H1 (cell line): ENCODE measurements at regions not wholly inside any gene's neighbourhood (a gene's known extent, or its start where the extent isn't known, plus 50 kb on each side); places are given as distances from the start of the nearest gene placed in this dataset.

Experiments used
- CTCF ChIA-PET: fragments of 300-600 bp; sonication (Branson Sonifier 250); formaldehyde crosslinking; loops from one replicate; lab custom pipeline; 2021; ENCODE audit not compliant: partially characterized antibody; lab: Charles Lee
- POLR2A ChIA-PET: fragments of 300-600 bp; sonication (Branson Sonifier 250); formaldehyde crosslinking; loops from one replicate; lab custom pipeline; 2021; ENCODE audit warnings: inconsistent platforms; ENCODE audit not compliant: partially characterized antibody; lab: Charles Lee
- DNase-seq, 2 experiments: peaks; one replicate each; pipeline versions ENCODE4 v3.0.0 to v3.0.0-alpha.2; 2010 to 2022; ENCODE audit warnings: low spot score in 2 of 2, low read depth in 1 of 2, mixed read lengths in 1 of 2
- FAIRE-seq: peaks from 2 replicates; lab custom pipeline; 2011; peaks lifted over from hg19 to GRCh38; lab: Jason Lieb, UNC
- H2AFZ ChIP-seq: 2 replicates; pipeline ENCODE4 v1.8.1; 2012; ENCODE audit warnings: low read length, inconsistent platforms
- H2AK5ac ChIP-seq: 2 replicates; pipeline ENCODE4 v1.6.1; 2013; ENCODE audit warnings: low read depth, low read length
- H2BK120ac ChIP-seq: replicated peaks from 2 replicates; pipeline ENCODE3; 2013; ENCODE audit warnings: low read depth, low read length, inconsistent platforms
- H2BK12ac ChIP-seq: 2 replicates; pipeline ENCODE4 v1.6.1; 2013; ENCODE audit warnings: low read depth, low read length
- H2BK15ac ChIP-seq: 2 replicates; pipeline ENCODE4 v1.6.1; 2013; ENCODE audit warnings: low read length
- H2BK20ac ChIP-seq: 2 replicates; pipeline ENCODE4 v1.6.1; 2013; ENCODE audit warnings: low read length
- H2BK5ac ChIP-seq: 2 replicates; pipeline ENCODE4 v1.6.1; 2013; ENCODE audit warnings: low read depth, low read length
- H3K14ac ChIP-seq: 2 replicates; pipeline ENCODE4 v1.6.1; 2013; ENCODE audit warnings: inconsistent platforms; ENCODE audit not compliant: insufficient read length
- H3K18ac ChIP-seq: 2 replicates; pipeline ENCODE4 v1.6.1; 2013; ENCODE audit warnings: low read length; ENCODE audit errors: extremely low read depth
- H3K23ac ChIP-seq: 2 replicates; pipeline ENCODE4 v1.6.1; 2013; ENCODE audit warnings: inconsistent platforms; ENCODE audit not compliant: insufficient read length
- H3K23me2 ChIP-seq: 2 replicates; pipeline ENCODE4 v1.6.1; 2013; ENCODE audit warnings: low read depth, low read length
- H3K27ac ChIP-seq: 2 replicates; pipeline ENCODE4 v1.6.1; 2011; ENCODE audit warnings: low read depth, low read length, inconsistent platforms
- H3K27me3 ChIP-seq, 4 experiments: replicated peaks in 1 of 4; 1 replicate in 1 of 4; 2 replicates in 3 of 4; pipeline versions ENCODE4 v1.6.1 to v1.8.1; 2011 to 2013; ENCODE audit warnings: low read length in 3 of 4, mild to moderate bottlenecking in 3 of 4, inconsistent platforms in 2 of 4, mixed read lengths in 2 of 4, moderate library complexity in 1 of 4; ENCODE audit not compliant: control insufficient read depth in 3 of 4, insufficient read depth in 3 of 4; ENCODE audit errors: extremely low read depth in 1 of 4
- H3K36me3 ChIP-seq, 4 experiments: 2 replicates each; pipeline versions ENCODE4 v1.6.1 to v1.8.1; 2011 to 2013; ENCODE audit warnings: mild to moderate bottlenecking in 4 of 4, low read length in 3 of 4, moderate library complexity in 2 of 4, control low read depth in 1 of 4, inconsistent platforms in 1 of 4; ENCODE audit not compliant: insufficient read depth in 4 of 4, control insufficient read depth in 2 of 4
- H3K4ac ChIP-seq: replicated peaks from 2 replicates; pipeline ENCODE3; 2013; ENCODE audit warnings: low read length, low read depth, mixed read lengths, inconsistent platforms; ENCODE audit not compliant: insufficient read length
- H3K4me1 ChIP-seq, 4 experiments: replicated peaks in 1 of 4; 1 replicate in 1 of 4; 2 replicates in 3 of 4; pipeline versions ENCODE4 v1.6.1 to v1.8.1; 2011 to 2013; ENCODE audit warnings: low read length in 3 of 4, inconsistent platforms in 2 of 4, mixed read lengths in 1 of 4; ENCODE audit not compliant: insufficient read depth in 4 of 4, control insufficient read depth in 3 of 4
- H3K4me2 ChIP-seq, 2 experiments: 2 replicates each; pipeline versions ENCODE4 v1.6.1 to v1.8.1; 2011 to 2013; ENCODE audit warnings: low read depth in 2 of 2, low read length in 2 of 2, control low read depth in 1 of 2, inconsistent platforms in 1 of 2, mild to moderate bottlenecking in 1 of 2; ENCODE audit not compliant: insufficient read depth in 1 of 2
- H3K4me3 ChIP-seq, 4 experiments: fragments of 200-600, 300-600 bp in 1 of 4; sonication (generic), shearing (Covaris generic), sonication (Bioruptor Twin) in 1 of 4; 2 replicates each; pipeline versions ENCODE4 v1.5.1 to v1.8.1; 2011 to 2016; ENCODE audit warnings: low read length in 4 of 4, low read depth in 3 of 4, control low read depth in 2 of 4, inconsistent platforms in 2 of 4, mild to moderate bottlenecking in 2 of 4, mixed read lengths in 1 of 4, moderate library complexity in 1 of 4; ENCODE audit not compliant: insufficient read depth in 2 of 4; ENCODE audit errors: extremely low read depth in 1 of 4
- H3K56ac ChIP-seq: replicated peaks from 2 replicates; pipeline ENCODE3; 2013; ENCODE audit warnings: low read depth, mild to moderate bottlenecking, mixed read lengths, low read length, inconsistent platforms; ENCODE audit not compliant: insufficient read length
- H3K79me1 ChIP-seq: 2 replicates; pipeline ENCODE4 v1.6.1; 2013; ENCODE audit warnings: low read depth, low read length, control low read depth
- H3K79me2 ChIP-seq, 2 experiments: 2 replicates each; pipeline versions ENCODE4 v1.6.1 to v1.8.1; 2012 to 2013; ENCODE audit warnings: low read length in 2 of 2, mild to moderate bottlenecking in 2 of 2, inconsistent platforms in 1 of 2; ENCODE audit not compliant: insufficient read depth in 2 of 2, control insufficient read depth in 1 of 2
- H3K9ac ChIP-seq, 4 experiments: replicated peaks in 1 of 4; 1 replicate in 1 of 4; 2 replicates in 3 of 4; pipeline versions ENCODE4 v1.6.1 to v1.8.1; 2011 to 2013; ENCODE audit warnings: low read depth in 3 of 4, low read length in 3 of 4, control low read depth in 2 of 4, mild to moderate bottlenecking in 2 of 4, moderate library complexity in 2 of 4, inconsistent platforms in 1 of 4; ENCODE audit errors: extremely low read depth in 1 of 4
- H3K9me3 ChIP-seq, 2 experiments: 2 replicates each; pipeline versions ENCODE4 v1.6.1 to v1.8.1; 2012 to 2013; ENCODE audit warnings: mild to moderate bottlenecking in 2 of 2, moderate library complexity in 2 of 2, control low read depth in 1 of 2, inconsistent platforms in 1 of 2, low read depth in 1 of 2, low read length in 1 of 2, mixed read lengths in 1 of 2; ENCODE audit not compliant: insufficient read depth in 2 of 2
- H4K20me1 ChIP-seq, 2 experiments: replicated peaks in 1 of 2; 2 replicates each; pipeline versions ENCODE3 to v1.8.1; 2011 to 2013; ENCODE audit warnings: inconsistent platforms in 2 of 2, low read length in 2 of 2, mild to moderate bottlenecking in 1 of 2; ENCODE audit not compliant: insufficient read depth in 2 of 2, control insufficient read depth in 1 of 2
- H4K5ac ChIP-seq: 2 replicates; pipeline ENCODE4 v1.6.1; 2013; ENCODE audit warnings: low read length, low read depth, mixed read lengths, inconsistent platforms; ENCODE audit not compliant: insufficient read length
- H4K8ac ChIP-seq: 2 replicates; pipeline ENCODE4 v1.8.0; 2013; ENCODE audit warnings: mild to moderate bottlenecking, moderate library complexity, low read length, inconsistent platforms; ENCODE audit not compliant: insufficient read depth; ENCODE audit errors: extremely low read depth
- H4K91ac ChIP-seq: replicated peaks from 2 replicates; pipeline ENCODE3; 2013; ENCODE audit warnings: low read length, mixed read lengths, inconsistent platforms; ENCODE audit not compliant: insufficient read length
- ASH2L ChIP-seq: fragments of 200-600, 300-600 bp; sonication (generic); IDR thresholded peaks from one replicate; pipeline ENCODE4 v1.7.1; 2017; ENCODE audit warnings: low read length
- BCL11A ChIP-seq, 2 experiments: IDR thresholded peaks; one replicate each; pipeline ENCODE4 v1.6.1; 2011; ENCODE audit warnings: low read depth in 2 of 2, low read length in 2 of 2, mild to moderate bottlenecking in 2 of 2
- CBX8 ChIP-seq: fragments of 300-800, 300-1000 bp; sonication (generic); IDR thresholded peaks from 2 replicates; pipeline ENCODE4 v1.7.1; 2016; ENCODE audit warnings: low read depth, low read length, borderline replicate concordance
- CEBPB ChIP-seq: IDR thresholded peaks from 2 replicates; pipeline ENCODE4 v1.6.1; 2012; ENCODE audit warnings: low read depth, low read length
- CREB1 ChIP-seq: IDR thresholded peaks from 2 replicates; pipeline ENCODE4 v1.6.1; 2012; ENCODE audit warnings: inconsistent platforms
- EZH2 ChIP-seq: fragments of 200-600 bp; sonication (generic); IDR thresholded peaks from 2 replicates; pipeline ENCODE4 v1.7.1; 2012; ENCODE audit warnings: low read depth, mild to moderate bottlenecking, moderate library complexity, low read length, inconsistent platforms; ENCODE audit not compliant: severe bottlenecking
- GABPA ChIP-seq: IDR thresholded peaks from 2 replicates; pipeline ENCODE4 v1.6.1; 2011; ENCODE audit warnings: mild to moderate bottlenecking, low read length, moderate library complexity, borderline replicate concordance; ENCODE audit not compliant: insufficient read depth
- HDAC6 ChIP-seq: IDR thresholded peaks from one replicate; pipeline ENCODE4 v1.7.1; 2012; ENCODE audit warnings: low read depth, mild to moderate bottlenecking, inconsistent platforms, low read length, moderate library complexity
- JUND ChIP-seq: IDR thresholded peaks from 2 replicates; pipeline ENCODE4 v1.6.1; 2011; ENCODE audit warnings: mild to moderate bottlenecking, improper control_type of control experiment, low read length
- KDM4A ChIP-seq: IDR thresholded peaks from one replicate; pipeline ENCODE4 v1.7.1; 2012; ENCODE audit warnings: low read depth, mild to moderate bottlenecking, moderate library complexity, low read length, inconsistent platforms; ENCODE audit not compliant: severe bottlenecking
- POLR2AphosphoS5 ChIP-seq: IDR thresholded peaks from 2 replicates; pipeline ENCODE4 v1.6.1; 2011; ENCODE audit warnings: low read depth, low read length
- POU5F1 ChIP-seq: IDR thresholded peaks from 2 replicates; pipeline ENCODE4 v1.6.1; 2011; ENCODE audit warnings: low read depth, mild to moderate bottlenecking, low read length, moderate library complexity
- SIN3A ChIP-seq, 2 experiments: IDR thresholded peaks in 1 of 2; conservative IDR thresholded peaks in 1 of 2; 2 replicates each; pipeline ENCODE4 v1.6.1; 2011 to 2012; ENCODE audit warnings: low read length in 2 of 2, improper control_type of control experiment in 1 of 2, low read depth in 1 of 2, mild to moderate bottlenecking in 1 of 2
- SIRT6 ChIP-seq: IDR thresholded peaks from one replicate; pipeline ENCODE4 v1.7.1; 2012; ENCODE audit warnings: low read length, inconsistent platforms
- SRF ChIP-seq: IDR thresholded peaks from 2 replicates; pipeline ENCODE4 v1.6.1; 2011; ENCODE audit warnings: mild to moderate bottlenecking, low read depth, low read length, moderate library complexity
- SUZ12 ChIP-seq: fragments of 200-600 bp; sonication (generic); IDR thresholded peaks from 2 replicates; pipeline ENCODE4 v1.6.1; 2012; ENCODE audit warnings: mild to moderate bottlenecking, inconsistent platforms, low read length, moderate library complexity, mixed read lengths
- WGBS, 2 experiments: shearing (Covaris generic) in 1 of 2; methylation state at CpG; one replicate each; pipeline versions ENCODE4 v1.1.6 to v1.1.7; 2013 to 2015; ENCODE audit warnings: low lambda C conversion rate in 2 of 2, mixed read lengths in 2 of 2, inconsistent platforms in 1 of 2, low coverage in 1 of 2, missing lambda C conversion rate in 1 of 2; ENCODE audit not compliant: insufficient replicate concordance in 2 of 2, insufficient coverage in 1 of 2, insufficient read length in 1 of 2; ENCODE audit errors: extremely low coverage in 1 of 2, missing lambda C conversion rate in 1 of 2; 5-methylcytosine and 5-hydroxymethylcytosine counted together

GRCh38 chr13:18948012-18948663 lies 233.5 kb downstream of the TUBA3C start:
- Histone ChIP-seq H3K9ac (no peak overlapping the region), H3K36me3 (no peaks in the 10 kb centered on the region), H2BK15ac (no peak overlapping the region), H4K20me1 (no peaks in the 10 kb centered on the region), H3K23me2 (no peaks in the 10 kb centered on the region), H3K4ac (no peak overlapping the region), H2BK20ac (no peak overlapping the region), H3K14ac (no peak overlapping the region), H3K9me3 (peaks cover 74 to 91% of the 10 kb centered on the region in 2 experiments), H3K56ac (no peak overlapping the region), H2BK12ac (no peak overlapping the region), H3K4me1 (no peaks in the 10 kb centered on the region), H4K5ac (no peak overlapping the region), H3K27me3 (no peaks in the 10 kb centered on the region), H3K4me2 (no peak overlapping the region), H3K27ac (no peak overlapping the region), H3K18ac (no peak overlapping the region), H2BK120ac (no peak overlapping the region), H4K8ac (no peak overlapping the region), H3K23ac (no peak overlapping the region), H4K91ac (no peak overlapping the region), H2AK5ac (no peak overlapping the region), H3K79me1 (no peaks in the 10 kb centered on the region), H3K4me3 (no peak overlapping the region), H2AFZ (no peak overlapping the region), H2BK5ac (no peak overlapping the region), H3K79me2 (no peaks in the 10 kb centered on the region)
- WGBS, 2 experiments = 66% methylated on average over 5 of the region's 5 CpGs; no CpG with 5 or more reads in 1 of the 2 experiments
- DNase-seq (no peak), FAIRE-seq (no peak)
- POLR2A ChIA-PET = no interaction called here
- CTCF ChIA-PET = no interaction called here
- TF ChIP-seq POLR2AphosphoS5 (no peak), EZH2 (no peak), BCL11A (IDR thresholded peaks at IDR 0.05; ENCODE audit: low read depth in 2 of 2, low read length in 2 of 2) (no peak), HDAC6 (no peak), CREB1 (no peak), SRF (no peak), ASH2L (no peak), GABPA (no peak), JUND (no peak), KDM4A (no peak), POU5F1 (no peak), CEBPB (no peak), SIRT6 (no peak), SUZ12 (no peak), SIN3A (conservative IDR thresholded peaks at IDR 0.05 in 1 of 2, IDR thresholded peaks at IDR 0.05 in 1 of 2; ENCODE audit: low read depth in 1 of 2, low read length in 2 of 2) (no peak), CBX8 (no peak)
